H9 (cell line): ENCODE measurements at regions not wholly inside any gene's neighbourhood (a gene's known extent, or its start where the extent isn't known, plus 50 kb on each side); places are given as distances from the start of the nearest gene placed in this dataset.

ENCODE experiments used
- DNase-seq: peaks from one replicate; pipeline ENCODE4 v3.0.0-alpha.2; 2017
- H2AFZ ChIP-seq: one replicate; pipeline ENCODE4 v1.6.1; 2013; ENCODE audit warnings: mild to moderate bottlenecking, low read length, control low read depth, moderate library complexity
- H2AK5ac ChIP-seq: 2 replicates; pipeline ENCODE4 v1.6.1; 2013; ENCODE audit warnings: low read length, control low read depth, mixed read lengths; ENCODE audit not compliant: insufficient read length
- H2BK120ac ChIP-seq: one replicate; pipeline ENCODE4 v1.6.1; 2013; ENCODE audit warnings: low read depth, mild to moderate bottlenecking, low read length, control low read depth, inconsistent platforms; ENCODE audit not compliant: poor library complexity, severe bottlenecking
- H2BK12ac ChIP-seq: 2 replicates; pipeline ENCODE4 v1.6.1; 2013; ENCODE audit warnings: low read length, control low read depth, mixed read lengths, low read depth; ENCODE audit not compliant: insufficient read length
- H2BK15ac ChIP-seq: 2 replicates; pipeline ENCODE4 v1.6.1; 2013; ENCODE audit warnings: low read depth, low read length, control low read depth
- H2BK20ac ChIP-seq: one replicate; pipeline ENCODE4 v1.6.1; 2013; ENCODE audit warnings: low read depth, mild to moderate bottlenecking, low read length, control low read depth, inconsistent platforms; ENCODE audit not compliant: poor library complexity, severe bottlenecking
- H2BK5ac ChIP-seq: 2 replicates; pipeline ENCODE4 v1.6.1; 2013; ENCODE audit warnings: low read length, control low read depth, mixed read lengths; ENCODE audit not compliant: insufficient read length
- H3K14ac ChIP-seq: 2 replicates; pipeline ENCODE4 v1.6.1; 2013; ENCODE audit warnings: low read length, control low read depth; ENCODE audit not compliant: insufficient read depth
- H3K18ac ChIP-seq: 2 replicates; pipeline ENCODE4 v1.6.1; 2013; ENCODE audit warnings: low read depth, mild to moderate bottlenecking, mixed read lengths, low read length, control low read depth; ENCODE audit not compliant: insufficient read length
- H3K23ac ChIP-seq: 2 replicates; pipeline ENCODE4 v1.6.1; 2013; ENCODE audit warnings: low read length, control low read depth, mixed read lengths, low read depth; ENCODE audit not compliant: insufficient read length
- H3K23me2 ChIP-seq: 2 replicates; pipeline ENCODE4 v1.6.1; 2013; ENCODE audit warnings: low read depth, mild to moderate bottlenecking, mixed read lengths, low read length, control low read depth; ENCODE audit not compliant: insufficient read length, poor library complexity, severe bottlenecking
- H3K27ac ChIP-seq: 2 replicates; pipeline ENCODE4 v1.5.1; 2013; ENCODE audit warnings: low read length, control low read depth, mixed read lengths, low read depth; ENCODE audit not compliant: insufficient read length
- H3K27me3 ChIP-seq: 2 replicates; pipeline ENCODE4 v1.6.1; 2013; ENCODE audit warnings: low read length, control low read depth, inconsistent platforms; ENCODE audit not compliant: insufficient read depth
- H3K4ac ChIP-seq: 2 replicates; pipeline ENCODE4 v1.6.1; 2013; ENCODE audit warnings: low read depth, mild to moderate bottlenecking, control low read depth, inconsistent platforms, low read length, moderate library complexity
- H3K4me1 ChIP-seq: 2 replicates; pipeline ENCODE4 v1.6.1; 2013; ENCODE audit warnings: low read length, control low read depth, inconsistent platforms; ENCODE audit not compliant: insufficient read depth
- H3K4me2 ChIP-seq: 2 replicates; pipeline ENCODE4 v1.6.1; 2013; ENCODE audit warnings: low read length, control low read depth, mixed read lengths; ENCODE audit not compliant: insufficient read length, insufficient read depth
- H3K56ac ChIP-seq: 2 replicates; pipeline ENCODE4 v1.6.1; 2013; ENCODE audit warnings: low read depth, mild to moderate bottlenecking, mixed read lengths, low read length, control low read depth; ENCODE audit not compliant: insufficient read length
- H3K79me1 ChIP-seq: 2 replicates; pipeline ENCODE4 v1.6.1; 2013; ENCODE audit warnings: low read depth, mild to moderate bottlenecking, moderate library complexity, low read length, control low read depth, inconsistent platforms; ENCODE audit not compliant: insufficient read depth, poor library complexity, severe bottlenecking
- H3K79me2 ChIP-seq: 2 replicates; pipeline ENCODE4 v1.6.1; 2013; ENCODE audit warnings: low read length, control low read depth, inconsistent platforms; ENCODE audit not compliant: insufficient read depth
- H3K9ac ChIP-seq: 2 replicates; pipeline ENCODE4 v1.6.1; 2013; ENCODE audit warnings: low read length, control low read depth, mixed read lengths; ENCODE audit not compliant: insufficient read length; ENCODE audit errors: extremely low read depth
- H3K9me3 ChIP-seq: one replicate; pipeline ENCODE4 v1.6.1; 2013; ENCODE audit warnings: low read depth, low read length, inconsistent platforms; ENCODE audit not compliant: control insufficient read depth
- H3T11ph ChIP-seq: one replicate; pipeline ENCODE4 v1.6.1; 2013; ENCODE audit warnings: mild to moderate bottlenecking, low read length, control low read depth, inconsistent platforms
- H4K20me1 ChIP-seq: one replicate; pipeline ENCODE4 v1.6.1; 2013; ENCODE audit not compliant: control insufficient read depth, insufficient read length, insufficient read depth
- H4K5ac ChIP-seq: 2 replicates; pipeline ENCODE4 v1.6.1; 2013; ENCODE audit warnings: low read depth, mild to moderate bottlenecking, mixed read lengths, low read length, control low read depth; ENCODE audit not compliant: insufficient read length
- H4K8ac ChIP-seq: replicated peaks from 2 replicates; pipeline ENCODE4 v1.6.1; 2013; ENCODE audit warnings: low read length, control low read depth, mixed read lengths, low read depth; ENCODE audit not compliant: insufficient read length
- H4K91ac ChIP-seq: 2 replicates; pipeline ENCODE4 v1.6.1; 2013; ENCODE audit warnings: low read depth, mild to moderate bottlenecking, moderate library complexity, mixed read lengths, low read length, control low read depth; ENCODE audit not compliant: insufficient read length
- H3K27ac Mint-ChIP-seq, 3 experiments: 2 replicates in 2 of 3; 3 replicates in 1 of 3; pipeline ENCODE4 v1.8.0; 2020 to 2021; ENCODE audit warnings: mixed read lengths in 3 of 3, mild to moderate bottlenecking in 1 of 3, moderate library complexity in 1 of 3
- H3K27me3 Mint-ChIP-seq: 2 replicates; pipeline ENCODE4 v1.8.0; 2021; ENCODE audit warnings: low read depth, mild to moderate bottlenecking, moderate library complexity, mixed read lengths
- H3K36me3 Mint-ChIP-seq, 3 experiments: 2 replicates in 2 of 3; 3 replicates in 1 of 3; pipeline ENCODE4 v1.8.0; 2020 to 2021; ENCODE audit warnings: low read depth in 3 of 3, mixed read lengths in 3 of 3; ENCODE audit not compliant: insufficient read depth in 1 of 3
- H3K4me1 Mint-ChIP-seq, 2 experiments: 2 replicates each; pipeline ENCODE4 v1.8.0; 2020; ENCODE audit warnings: mixed read lengths in 2 of 2
- H3K4me3 Mint-ChIP-seq, 2 experiments: 2 replicates in 1 of 2; 3 replicates in 1 of 2; pipeline ENCODE4 v1.8.0; 2020 to 2021; ENCODE audit warnings: mild to moderate bottlenecking in 2 of 2, mixed read lengths in 2 of 2, moderate library complexity in 1 of 2
- H3K9me3 Mint-ChIP-seq, 2 experiments: 2 replicates in 1 of 2; 3 replicates in 1 of 2; pipeline ENCODE4 v1.8.0; 2020; ENCODE audit warnings: mild to moderate bottlenecking in 2 of 2, mixed read lengths in 2 of 2, moderate library complexity in 1 of 2
- CTCF ChIP-seq: fragments of 200-600 bp; sonication (generic); conservative IDR thresholded peaks from 3 replicates; pipeline ENCODE4 v1.8.0; 2021; ENCODE audit warnings: antibody characterized with exemption, mild to moderate bottlenecking
- WGBS: extraction: QIAGEN DNeasy Blood & Tissue Kit; methylation state at CpG from one replicate; pipeline ENCODE4 v1.1.7; 2013; ENCODE audit warnings: missing lambda C conversion rate, low lambda C conversion rate, mixed read lengths; ENCODE audit not compliant: insufficient read length; ENCODE audit errors: extremely low coverage; 5-methylcytosine and 5-hydroxymethylcytosine counted together

- Histone ChIP-seq H3K4me1 (no peaks in the 10 kb centered on the region), H2BK20ac (no peak overlapping the region), H3K27me3 (no peaks in the 10 kb centered on the region), H3K79me2 (no peaks in the 10 kb centered on the region), H3K23me2 (peaks cover 4% of the 10 kb centered on the region), H3K9ac (no peak overlapping the region), H4K20me1 (no peaks in the 10 kb centered on the region), H3K23ac (no peak overlapping the region), H2AFZ (no peak overlapping the region), H2BK120ac (no peak overlapping the region), H2BK5ac (no peak overlapping the region), H3K4ac (no peak overlapping the region), H2AK5ac (no peak overlapping the region), H4K91ac (no peak overlapping the region), H4K8ac (no peak overlapping the region), H2BK15ac (no peak overlapping the region), H4K5ac (no peak overlapping the region), H3T11ph (no peak overlapping the region), H3K18ac (no peak overlapping the region), H3K27ac (no peak overlapping the region), H3K56ac (no peak overlapping the region), H3K14ac (no peak overlapping the region), H2BK12ac (no peak overlapping the region), H3K9me3 (no peaks in the 10 kb centered on the region), H3K4me2 (no peak overlapping the region), H3K79me1 (no peaks in the 10 kb centered on the region)
- H3K27me3 Mint-ChIP-seq, result no peaks in the 10 kb centered on the region
- no CpG with 5 or more reads among the region's 1 CpG for WGBS
- no peaks in the 10 kb centered on the region for H3K36me3 Mint-ChIP-seq
- H3K9me3 Mint-ChIP-seq, result no peaks in the 10 kb centered on the region
- no peak for DNase-seq
- no peak for TF ChIP-seq CTCF
- no peak overlapping the region for H3K27ac Mint-ChIP-seq
- peaks cover 0 to 8% of the 10 kb centered on the region in 2 experiments; a peak in 3 of 4 replicates for H3K4me1 Mint-ChIP-seq
- H3K4me3 Mint-ChIP-seq, result no peak overlapping the region
Observed at GRCh38 chr15:94734460-94734859, 503.1 kb downstream of the MCTP2 start.
